ENCODE measurements at regions not wholly inside any gene's neighbourhood (a gene's known extent, or its start where the extent isn't known, plus 50 kb on each side); places are given as distances from the start of the nearest gene placed in this dataset.

GRCh38 chr2:65807942-65808341 is 375.5 kb upstream of the SPRED2 start:
- H3K27me3 ChIP-seq (ENCODE audit: control insufficient read depth, insufficient read depth, low read length) = no peaks in the 10 kb centered on the region
- H3K36me3 ChIP-seq (ENCODE audit: control insufficient read depth, insufficient read depth, low read length) = no peaks in the 10 kb centered on the region
- TF ChIP-seq CTCF (IDR thresholded peaks at IDR 0.05; ENCODE audit: insufficient read depth, low read length, poor library complexity, severe bottlenecking) = no peak
- no peak for DNase-seq (ENCODE audit: low read depth)
- no peak overlapping the region for H3K4me3 ChIP-seq (ENCODE audit: low read depth, low read length)

- Histone ChIP-seq H3K4me3 (ENCODE audit: low read depth, low read length) (no peak overlapping the region), H3K27me3 (ENCODE audit: control insufficient read depth, insufficient read depth, low read length) (no peaks in the 10 kb centered on the region), H3K36me3 (ENCODE audit: control insufficient read depth, insufficient read depth, low read length) (no peaks in the 10 kb centered on the region)
- TF ChIP-seq CTCF (IDR thresholded peaks at IDR 0.05; ENCODE audit: insufficient read depth, low read length, poor library complexity, severe bottlenecking) = no peak
- DNase-seq (ENCODE audit: low read depth) = no peak
These were observed 372.4 kb upstream of the SPRED2 start for GRCh38 chr2:65804777-65805176.

DNA sequence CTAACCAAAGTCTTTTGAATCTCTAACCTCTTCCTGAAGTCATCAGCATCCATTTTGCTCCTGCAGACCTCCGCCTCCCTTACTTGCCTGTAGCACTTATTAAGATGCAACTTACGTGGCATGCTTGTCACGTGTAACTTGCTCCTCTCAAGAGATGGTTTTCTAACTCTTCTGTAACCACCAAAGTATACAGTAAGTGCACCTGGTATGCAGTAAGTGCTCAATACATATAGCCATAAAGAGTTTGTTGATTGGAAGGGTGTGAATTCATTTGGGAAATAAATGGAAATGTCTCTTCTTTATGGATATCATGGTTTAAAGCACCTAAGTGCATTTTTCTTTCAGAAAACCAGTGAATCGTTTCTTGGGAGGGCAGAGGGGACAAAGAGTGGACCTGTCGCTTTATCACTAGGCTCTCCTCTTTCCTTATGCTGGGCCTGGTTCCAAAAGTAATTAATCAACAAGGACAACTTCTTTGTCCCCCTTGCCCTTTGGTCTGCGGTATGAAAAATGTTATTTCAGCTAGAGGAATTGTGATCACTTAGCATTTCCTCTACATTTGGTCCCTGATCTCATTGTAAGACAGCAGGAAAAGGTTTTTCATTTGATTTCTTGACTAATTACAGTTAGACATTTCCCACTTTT is 370.0 kb upstream of the SPRED2 start:
- no peak for DNase-seq (ENCODE audit: low read depth)
- TF ChIP-seq CTCF (IDR thresholded peaks at IDR 0.05; ENCODE audit: insufficient read depth, low read length, poor library complexity, severe bottlenecking) = no peak
- Histone ChIP-seq H3K36me3 (ENCODE audit: control insufficient read depth, insufficient read depth, low read length) (no peaks in the 10 kb centered on the region), H3K4me3 (ENCODE audit: low read depth, low read length) (no peak overlapping the region), H3K27me3 (ENCODE audit: control insufficient read depth, insufficient read depth, low read length) (no peaks in the 10 kb centered on the region)

- TF ChIP-seq CTCF (IDR thresholded peaks at IDR 0.05; ENCODE audit: insufficient read depth, low read length, poor library complexity, severe bottlenecking) = peak; percentile 23
- Histone ChIP-seq H3K36me3 (ENCODE audit: control insufficient read depth, insufficient read depth, low read length) (no peaks in the 10 kb centered on the region), H3K4me3 (ENCODE audit: low read depth, low read length) (no peak overlapping the region), H3K27me3 (ENCODE audit: control insufficient read depth, insufficient read depth, low read length) (no peaks in the 10 kb centered on the region)
- no peak for DNase-seq (ENCODE audit: low read depth)
These were observed 368.6 kb upstream of the SPRED2 start for GRCh38 chr2:65800998-65801397.

DNA sequence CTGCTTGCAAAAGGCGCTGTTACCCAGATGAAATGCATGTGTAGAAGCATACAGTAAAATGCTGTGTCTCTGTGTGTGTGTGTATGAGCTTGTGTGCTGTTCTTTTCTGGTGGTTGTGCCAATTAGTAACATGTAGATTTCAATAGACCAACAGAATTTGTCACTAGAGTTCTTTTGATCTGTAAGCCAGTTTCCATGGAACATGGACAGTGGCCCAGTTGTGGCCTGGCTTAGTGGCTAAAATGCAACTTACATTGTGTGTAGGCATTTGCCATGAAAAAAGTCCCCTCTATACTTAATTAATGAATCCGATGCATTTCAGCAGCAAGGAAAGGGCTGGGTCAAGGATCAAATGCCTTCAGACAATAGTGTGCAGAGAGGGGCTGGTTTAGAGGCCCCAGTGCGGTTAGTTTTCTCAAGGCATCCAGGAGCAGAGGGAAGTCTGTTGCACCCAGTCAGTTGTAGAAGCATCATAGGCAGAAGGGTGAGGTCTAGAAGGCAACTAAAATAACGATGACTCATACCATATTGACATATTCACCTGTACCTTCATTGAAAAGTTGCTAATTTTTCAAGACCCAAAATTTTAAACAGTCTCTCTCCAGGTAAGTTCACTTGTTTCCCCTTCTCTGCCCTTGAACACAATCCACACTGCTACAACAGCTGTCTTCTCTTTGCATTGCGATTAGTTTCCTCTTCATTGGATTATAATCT is 366.9 kb upstream of the SPRED2 start:
- no peak for DNase-seq (ENCODE audit: low read depth)
- H3K27me3 ChIP-seq (ENCODE audit: control insufficient read depth, insufficient read depth, low read length) = no peaks in the 10 kb centered on the region
- H3K36me3 ChIP-seq (ENCODE audit: control insufficient read depth, insufficient read depth, low read length) = no peaks in the 10 kb centered on the region
- no peak overlapping the region for H3K4me3 ChIP-seq (ENCODE audit: low read depth, low read length)
- no peak for TF ChIP-seq CTCF (IDR thresholded peaks at IDR 0.05; ENCODE audit: insufficient read depth, low read length, poor library complexity, severe bottlenecking)

DNA sequence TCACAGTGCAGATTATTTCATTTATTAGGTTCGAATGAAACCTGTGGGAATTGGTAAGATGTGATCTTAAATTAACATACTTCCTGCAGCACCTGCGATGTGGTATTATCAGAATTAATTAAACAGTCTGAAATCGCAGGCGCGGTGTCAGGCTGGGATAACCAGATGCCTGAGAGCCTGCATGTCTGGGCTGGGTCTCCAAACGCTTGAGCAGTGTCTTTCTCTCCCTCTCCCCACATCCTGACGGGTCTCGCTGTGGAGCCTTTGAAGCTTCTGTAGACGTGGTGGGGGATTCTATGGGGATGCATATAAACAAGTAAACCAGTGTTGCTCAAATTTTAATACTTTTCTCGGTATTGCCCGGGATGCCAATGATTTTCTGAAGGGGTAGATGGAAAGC is 366.2 kb upstream of the SPRED2 start:
- no peak for DNase-seq (ENCODE audit: low read depth)
- no peaks in the 10 kb centered on the region for H3K36me3 ChIP-seq (ENCODE audit: control insufficient read depth, insufficient read depth, low read length)
- H3K27me3 ChIP-seq (ENCODE audit: control insufficient read depth, insufficient read depth, low read length) = no peaks in the 10 kb centered on the region
- TF ChIP-seq CTCF (IDR thresholded peaks at IDR 0.05; ENCODE audit: insufficient read depth, low read length, poor library complexity, severe bottlenecking) = no peak
- no peak overlapping the region for H3K4me3 ChIP-seq (ENCODE audit: low read depth, low read length)

Measured in kidney epithelial cell (primary cell).